SKM-1 (cell line): ENCODE measurements at regions not wholly inside any gene's neighbourhood (a gene's known extent, or its start where the extent isn't known, plus 50 kb on each side); places are given as distances from the start of the nearest gene placed in this dataset.

Experiments used
- DNase-seq: peaks from one replicate; lab custom pipeline; 2025; ENCODE audit not compliant: unreplicated experiment; lab: John Stamatoyannopoulos, UW

DNA sequence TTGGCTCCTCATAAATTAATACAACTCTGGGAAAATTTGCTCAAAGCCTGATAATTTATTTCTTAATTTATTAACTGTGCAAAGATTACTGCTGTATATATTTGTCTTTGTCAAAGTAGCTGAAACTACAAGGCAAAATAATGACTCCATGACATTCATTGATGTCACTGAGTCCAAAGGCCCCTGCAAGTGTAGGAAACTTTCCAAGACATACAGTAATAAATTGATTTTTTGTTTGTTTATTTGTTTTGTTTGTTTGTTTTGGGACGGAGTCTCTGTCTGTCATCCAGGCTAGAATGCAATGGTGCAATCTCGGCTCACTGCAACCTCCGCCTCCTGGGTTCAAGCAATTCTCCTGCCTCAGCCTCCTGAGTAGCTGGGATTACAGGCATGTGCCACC, 96.8 kb upstream of the LPP start:
- no peak for DNase-seq

DNA sequence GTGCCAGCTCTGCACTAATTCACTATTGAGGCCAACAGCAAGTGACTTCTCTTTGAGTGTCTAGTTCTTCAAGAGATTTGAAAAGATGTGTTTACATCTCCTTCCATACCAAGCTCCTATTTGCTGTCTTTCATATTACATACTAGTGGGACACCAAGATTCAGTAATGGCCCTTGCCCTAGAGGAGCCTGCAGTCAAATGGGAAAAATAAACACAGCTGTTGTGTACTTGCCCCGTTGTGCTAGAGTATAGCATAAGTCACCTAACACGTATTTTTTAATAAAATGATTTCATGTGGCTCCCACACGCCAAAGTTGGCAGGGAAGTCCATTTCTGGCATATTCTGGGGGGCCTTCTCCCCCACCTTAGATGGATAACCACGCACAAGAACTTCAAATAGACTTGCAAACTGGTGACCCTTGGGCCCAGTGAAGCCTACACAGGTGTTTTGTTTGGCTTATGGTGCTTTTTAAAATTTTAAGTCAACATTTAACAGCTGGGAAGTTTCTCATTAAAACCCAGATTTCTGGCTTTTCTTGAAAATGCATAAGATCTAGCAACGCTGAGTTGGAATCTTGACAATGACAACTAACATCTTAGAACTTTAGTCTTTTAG, 95.3 kb upstream of the LPP start:
- no peak for DNase-seq

DNA sequence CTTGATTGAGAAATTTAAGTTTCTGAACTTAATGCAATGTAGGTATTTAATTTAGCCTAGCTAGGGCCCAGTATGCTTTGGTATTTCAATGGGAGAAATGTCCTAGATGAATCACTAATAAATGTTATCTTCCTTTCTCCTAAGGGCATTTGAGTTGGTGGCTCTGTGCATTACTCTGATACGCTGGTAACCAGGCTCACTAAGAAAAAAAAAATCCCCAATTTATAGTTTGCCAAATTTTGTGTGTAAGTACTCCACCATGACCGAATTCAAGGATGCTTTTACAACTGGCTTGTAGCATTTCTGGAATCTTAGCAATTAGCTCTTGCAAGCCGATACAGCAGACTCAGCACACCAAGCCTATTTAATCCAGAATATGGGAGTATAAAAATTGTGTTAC, 94.6 kb upstream of the LPP start:
- DNase-seq, result no peak

DNA sequence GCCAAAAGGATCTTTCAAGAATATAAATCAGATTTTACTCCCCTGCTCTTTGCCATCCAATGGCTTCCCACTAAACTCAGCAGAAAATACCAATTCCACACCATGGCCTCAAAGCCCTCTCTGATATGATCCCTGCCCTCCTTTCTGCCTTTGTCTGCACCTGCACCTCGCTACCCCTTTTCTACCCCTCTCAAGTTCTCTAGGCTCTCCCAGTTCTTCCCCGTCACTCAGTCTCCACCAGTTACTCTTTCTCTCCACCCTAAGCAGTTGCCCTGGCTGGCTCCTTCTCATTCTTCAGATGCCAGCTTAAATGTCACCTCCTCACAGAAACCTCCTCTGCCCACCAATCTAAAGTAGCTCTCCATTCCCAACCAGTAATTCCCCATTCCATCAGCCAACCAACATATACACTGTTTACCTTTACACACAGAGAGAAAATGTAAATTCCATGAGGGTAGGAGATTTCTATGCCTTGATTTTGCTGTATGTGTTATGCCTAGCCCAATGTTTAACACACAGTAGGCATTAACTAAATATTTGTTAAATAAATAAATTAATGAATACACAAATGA, 93.6 kb upstream of the LPP start:
- no peak for DNase-seq

DNA sequence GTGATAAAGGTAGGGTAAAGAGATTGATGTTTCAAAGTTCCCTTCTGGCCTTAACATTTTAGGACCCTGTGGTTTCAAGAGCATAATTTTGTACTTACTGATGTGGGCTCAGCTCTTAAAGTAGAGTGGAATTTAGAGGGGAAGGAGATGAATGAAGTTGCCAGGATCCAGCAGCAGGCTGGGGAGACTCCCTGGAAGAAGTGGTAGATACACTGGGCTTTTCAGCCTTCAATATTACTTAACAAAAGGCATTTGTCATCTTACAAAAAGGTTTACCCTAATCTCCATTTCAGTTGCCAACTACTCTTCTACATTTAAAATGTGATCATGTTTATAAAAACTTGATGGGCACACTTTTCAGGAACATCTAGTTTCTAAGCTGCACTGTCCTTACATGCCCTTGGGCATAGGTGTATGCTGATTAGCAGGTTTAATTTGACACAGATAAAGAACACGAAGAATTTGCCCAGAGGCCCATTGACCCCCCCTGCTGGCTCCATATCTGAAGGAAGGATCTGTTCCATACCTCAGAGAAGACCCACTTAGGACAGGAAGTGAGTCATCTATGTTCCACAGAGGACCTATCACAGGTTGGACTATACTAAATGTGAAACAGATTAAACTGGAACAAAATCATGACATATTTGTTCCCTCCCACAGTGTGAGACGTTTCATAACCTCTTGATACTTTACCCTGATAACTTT, 93.0 kb upstream of the LPP start:
- no peak for DNase-seq

DNA sequence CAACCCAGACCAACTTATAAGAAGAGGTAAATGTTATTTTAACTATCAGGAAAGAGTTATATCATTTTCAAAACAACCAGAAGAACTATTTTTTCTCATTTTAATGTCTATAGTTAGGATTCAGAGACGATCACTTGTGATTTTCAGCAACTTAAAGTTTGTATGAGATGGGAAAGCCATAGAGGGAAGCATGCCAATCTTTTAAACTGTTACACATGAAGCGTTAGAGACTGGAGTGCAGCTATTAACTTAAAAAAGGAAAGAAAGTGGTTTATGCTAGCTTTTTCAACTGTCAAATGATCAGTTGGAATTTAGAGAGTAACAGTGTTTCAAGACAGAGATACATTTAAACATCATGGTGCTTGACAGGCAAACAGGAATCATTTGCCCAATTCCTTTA, 91.7 kb upstream of the LPP start:
- DNase-seq, result no peak

DNA sequence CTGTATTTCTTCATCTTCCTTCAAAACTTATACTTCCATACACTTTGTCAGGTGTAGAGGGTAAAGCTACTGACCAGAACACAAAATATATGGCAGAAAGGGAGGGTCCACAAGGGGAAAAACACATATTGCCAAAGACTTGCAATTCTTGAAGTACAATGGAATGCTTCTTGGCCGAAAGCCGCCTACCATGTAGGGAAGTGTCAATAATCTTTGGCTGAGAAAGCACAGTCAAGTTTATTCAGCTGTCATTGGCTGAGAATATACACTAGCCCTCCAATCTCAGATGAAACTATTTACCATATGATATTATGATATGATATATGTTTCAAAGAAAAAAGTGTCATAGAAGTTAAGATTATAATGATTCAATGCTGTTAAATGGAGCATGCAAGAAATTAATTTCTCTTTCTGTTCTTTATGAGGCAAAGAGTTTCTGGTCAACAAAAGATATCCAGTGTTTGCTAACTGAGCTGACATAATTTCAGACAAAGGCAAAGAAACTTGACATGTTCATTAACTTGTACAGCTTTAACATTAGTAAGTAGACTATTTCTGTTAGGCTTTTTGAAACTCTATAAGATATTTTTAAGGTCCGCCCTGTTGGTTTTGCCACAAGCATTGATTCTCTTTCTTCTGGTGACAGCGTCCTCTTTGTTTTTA, 89.0 kb upstream of the LPP start:
- no peak for DNase-seq

DNA sequence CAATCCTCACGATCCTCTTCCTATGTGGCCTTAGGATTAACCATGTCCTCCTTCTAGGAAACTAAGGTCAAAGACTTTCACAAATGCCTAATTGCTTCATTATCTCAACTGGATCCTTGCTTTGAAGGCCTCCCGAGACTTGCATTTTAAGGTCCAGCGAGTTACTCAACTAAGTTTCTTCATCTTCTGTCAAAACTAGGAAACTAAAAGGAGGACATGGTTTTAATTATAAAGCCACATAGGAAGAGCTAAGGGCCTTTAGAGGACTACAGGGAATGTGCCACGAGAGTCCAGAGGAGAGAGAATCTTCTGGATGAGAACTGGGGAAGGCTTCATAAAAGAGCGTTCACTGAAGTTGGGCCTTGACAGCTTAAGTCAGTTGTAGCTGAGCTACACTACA, 87.8 kb upstream of the LPP start:
- no peak for DNase-seq

DNA sequence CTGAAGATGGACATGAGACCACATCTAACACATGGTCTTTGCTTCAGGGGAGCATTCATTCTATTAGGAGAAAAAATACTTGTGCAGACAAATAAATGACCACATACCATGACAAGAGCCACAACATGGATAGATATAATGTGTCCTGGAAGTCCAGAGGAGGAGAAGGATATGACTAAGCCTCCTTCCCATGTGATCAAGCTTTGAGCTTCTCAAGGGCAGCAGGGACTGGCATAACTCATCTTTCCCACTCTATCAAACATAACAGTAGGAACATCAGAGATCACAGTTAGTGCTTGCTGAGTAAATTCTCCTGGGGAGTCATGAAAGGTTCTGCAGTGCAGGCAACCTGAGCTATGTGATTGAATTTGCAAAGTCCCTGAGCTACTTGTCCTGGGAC, 86.0 kb upstream of the LPP start:
- DNase-seq, result no peak

DNA sequence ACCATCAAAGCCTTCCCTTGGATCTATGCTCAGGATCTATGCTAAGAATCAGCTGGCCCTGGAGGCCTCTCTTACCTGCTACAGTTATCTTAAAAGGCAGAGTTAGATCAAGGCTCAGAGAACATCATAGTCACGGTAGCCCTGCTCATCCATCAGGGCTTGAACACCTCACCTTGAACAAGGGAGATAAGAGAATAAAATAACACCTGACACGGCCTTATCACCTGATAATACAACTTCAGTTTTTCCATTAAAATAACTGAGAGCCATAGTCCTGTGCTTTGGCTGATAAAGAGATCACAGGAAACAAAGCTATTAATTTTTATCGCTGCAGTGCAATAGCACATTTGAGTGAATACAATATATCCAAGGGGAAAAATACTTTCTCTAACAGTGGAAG, 85.6 kb upstream of the LPP start:
- no peak for DNase-seq

DNA sequence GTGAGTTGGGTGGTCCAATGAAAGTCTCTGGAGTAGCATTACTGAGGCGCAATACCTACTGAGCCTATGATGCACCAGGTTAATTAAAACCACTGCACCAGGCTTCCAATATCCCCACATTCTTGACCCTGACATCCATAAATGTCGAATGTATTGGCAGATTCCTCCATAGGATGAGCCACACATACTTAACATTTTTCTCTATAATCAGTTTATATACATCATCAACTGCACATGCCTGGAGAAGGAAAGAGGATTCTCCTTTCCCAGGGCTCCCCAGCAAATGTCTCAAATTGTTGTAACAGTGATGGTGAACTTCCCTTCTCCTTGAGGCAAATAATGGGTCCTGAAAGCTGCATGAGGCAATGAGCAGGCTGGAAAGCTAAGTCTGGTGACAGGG, 82.3 kb upstream of the LPP start:
- DNase-seq, result no peak

DNA sequence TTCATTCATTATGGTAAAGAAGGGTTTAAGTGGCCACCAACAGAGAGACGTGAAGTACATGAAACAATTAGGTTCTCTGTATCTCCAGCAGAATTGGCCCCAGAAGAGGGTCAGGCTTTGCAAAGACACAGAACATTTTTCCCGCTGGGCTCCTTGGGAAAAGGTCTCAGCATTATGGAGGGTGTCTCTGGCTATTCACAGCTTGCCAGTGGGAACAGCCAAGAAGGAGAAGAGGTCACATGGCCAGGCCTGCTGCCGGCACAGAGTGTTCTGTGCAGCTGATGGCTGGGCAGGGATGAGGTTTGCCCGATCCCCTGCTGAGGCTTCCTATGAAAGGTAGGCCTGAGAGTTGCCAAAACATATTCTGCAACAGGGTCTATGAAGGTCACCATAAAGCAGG, 77.8 kb upstream of the LPP start:
- no peak for DNase-seq

DNA sequence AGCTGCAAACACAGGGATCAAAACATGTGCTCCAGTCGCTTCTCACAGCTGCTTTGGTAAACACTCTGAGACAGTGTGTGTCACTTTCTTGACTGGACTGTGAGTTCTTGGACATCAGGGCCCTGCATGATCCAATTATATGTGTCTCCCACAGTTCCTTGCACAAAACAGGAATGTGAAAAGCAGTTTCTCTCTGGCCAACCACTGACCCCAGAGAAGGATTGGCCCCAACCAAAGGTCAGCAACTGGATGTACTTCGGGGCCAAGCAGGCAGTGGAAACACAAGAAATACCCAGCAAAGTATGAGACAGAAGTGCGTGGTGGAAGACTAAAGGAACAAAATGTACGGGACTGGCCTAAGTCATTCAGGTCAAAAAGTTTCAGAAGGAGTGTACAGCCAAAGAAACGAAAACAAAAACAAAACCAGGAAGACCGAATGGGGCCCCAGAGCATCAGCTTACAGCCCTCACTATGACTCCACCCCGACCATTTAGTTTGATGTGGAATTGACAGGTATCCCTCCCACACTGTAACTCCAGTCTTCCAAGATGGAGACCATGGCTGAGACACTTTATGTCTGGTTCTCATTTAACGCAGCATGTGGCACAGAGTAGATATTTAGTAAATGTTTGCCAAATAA, 76.7 kb upstream of the LPP start:
- DNase-seq, result no peak

DNA sequence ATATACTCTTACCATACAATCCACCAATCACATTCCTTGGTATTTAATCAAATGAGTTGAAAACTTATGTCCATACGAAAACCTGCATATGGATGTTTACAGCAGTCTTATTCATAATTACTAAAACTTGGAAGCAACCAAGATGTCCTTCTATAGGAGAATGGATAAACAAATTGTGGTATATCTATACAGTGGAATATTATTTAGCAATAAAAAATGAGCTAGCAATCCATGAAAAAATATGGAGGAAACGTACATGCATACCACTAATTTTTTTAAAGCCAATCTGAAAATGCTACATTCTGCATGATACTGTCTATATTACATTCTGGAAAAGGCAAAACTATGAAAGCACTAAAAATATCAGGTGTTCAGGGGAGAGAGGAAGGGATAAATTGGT, 73.9 kb upstream of the LPP start:
- DNase-seq, result no peak

DNA sequence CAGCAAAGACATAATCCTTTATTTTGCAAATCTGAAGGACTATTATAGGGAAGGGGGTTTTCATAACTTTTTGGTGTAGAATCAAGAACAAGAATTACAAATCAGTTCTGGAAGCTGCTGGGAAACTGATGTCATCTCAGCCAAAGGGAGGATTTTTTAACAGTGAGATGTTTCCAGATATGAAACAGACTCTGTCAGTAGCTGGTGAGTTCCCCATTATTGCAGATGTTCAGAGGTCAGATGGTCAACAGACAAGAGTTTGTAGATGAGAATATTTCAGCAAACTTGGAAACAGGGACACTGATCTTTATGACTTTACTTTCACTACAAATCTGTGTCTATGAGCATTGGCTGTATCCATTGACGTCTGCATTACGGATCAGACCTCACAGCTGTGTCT, 71.9 kb upstream of the LPP start:
- DNase-seq, result no peak

DNA sequence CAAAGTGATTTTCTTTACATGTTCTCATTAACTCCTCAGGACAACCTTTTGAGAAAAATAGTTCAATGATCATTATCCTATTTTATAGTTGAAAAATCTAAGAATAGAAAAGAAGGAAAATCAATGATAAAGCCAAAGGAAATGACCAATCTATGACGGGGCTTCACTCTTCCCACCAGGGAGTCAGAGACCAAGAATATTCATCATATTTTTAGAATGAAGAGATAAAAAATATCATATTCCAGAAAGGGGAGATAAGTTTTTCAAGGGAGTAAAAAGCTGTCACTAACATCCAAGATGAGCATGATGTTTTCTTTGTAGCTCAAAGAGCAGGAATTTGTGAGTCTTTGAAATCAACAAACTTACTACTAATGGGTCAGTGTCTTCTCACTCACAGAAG, 71.5 kb upstream of the LPP start:
- no peak for DNase-seq

DNA sequence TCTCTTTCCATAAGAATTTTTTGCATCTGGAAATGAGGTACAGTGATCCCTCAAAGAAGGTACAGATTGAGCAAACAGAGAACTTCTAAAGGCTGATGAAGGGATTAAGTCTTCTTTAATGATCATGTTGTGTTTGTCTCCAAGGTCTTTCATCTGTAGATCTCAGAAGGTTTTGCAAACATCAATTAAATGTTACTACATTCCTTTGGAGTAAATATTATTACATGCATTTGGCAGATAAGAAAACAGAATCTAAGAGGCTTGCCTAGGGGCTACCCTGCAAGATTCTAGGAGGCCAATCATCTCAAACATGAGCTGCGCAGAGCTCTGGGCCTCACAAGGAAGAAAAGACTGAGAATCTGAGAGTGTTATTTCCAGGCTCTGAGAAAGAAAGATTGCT, 70.9 kb upstream of the LPP start:
- no peak for DNase-seq

DNA sequence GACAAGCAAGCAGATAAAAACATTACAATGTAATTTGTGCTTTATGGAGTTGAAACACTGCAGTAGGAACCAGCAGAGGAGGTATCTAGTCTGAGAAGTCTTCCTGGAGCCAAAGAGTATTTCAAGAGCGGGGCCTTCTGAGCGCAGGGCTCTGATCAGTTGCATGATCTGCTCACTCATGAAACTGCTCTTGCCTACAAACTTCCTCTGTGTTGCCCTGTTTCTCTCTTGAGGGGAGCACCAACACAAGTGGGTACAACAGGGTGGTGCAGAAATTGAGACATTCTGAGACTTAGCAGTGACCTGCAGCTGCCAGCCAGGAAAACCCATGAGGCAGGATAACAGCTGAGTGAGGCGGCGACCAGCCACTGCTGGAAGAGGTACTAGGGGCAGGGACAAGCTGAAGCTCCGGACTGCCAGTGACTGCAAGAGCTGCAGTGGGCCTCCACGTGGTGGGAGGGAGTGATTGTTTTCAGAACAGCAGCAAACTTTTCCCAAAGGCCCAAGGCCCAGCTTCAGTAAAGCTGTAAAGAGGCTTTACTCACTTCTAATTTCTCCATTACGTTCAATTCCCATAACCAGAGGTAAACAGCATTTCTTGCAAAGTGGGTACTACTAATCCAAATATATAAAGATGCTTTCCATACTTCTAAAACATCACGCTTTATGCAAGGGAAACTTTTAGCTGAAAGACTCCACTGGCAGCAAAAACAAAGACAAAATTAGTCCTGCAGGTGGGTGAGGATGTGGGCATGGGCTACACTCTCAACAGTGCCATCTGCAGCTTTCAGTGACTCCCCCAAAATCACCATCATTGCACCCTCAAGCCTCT, 69.0 kb upstream of the LPP start:
- DNase-seq, result no peak

DNA sequence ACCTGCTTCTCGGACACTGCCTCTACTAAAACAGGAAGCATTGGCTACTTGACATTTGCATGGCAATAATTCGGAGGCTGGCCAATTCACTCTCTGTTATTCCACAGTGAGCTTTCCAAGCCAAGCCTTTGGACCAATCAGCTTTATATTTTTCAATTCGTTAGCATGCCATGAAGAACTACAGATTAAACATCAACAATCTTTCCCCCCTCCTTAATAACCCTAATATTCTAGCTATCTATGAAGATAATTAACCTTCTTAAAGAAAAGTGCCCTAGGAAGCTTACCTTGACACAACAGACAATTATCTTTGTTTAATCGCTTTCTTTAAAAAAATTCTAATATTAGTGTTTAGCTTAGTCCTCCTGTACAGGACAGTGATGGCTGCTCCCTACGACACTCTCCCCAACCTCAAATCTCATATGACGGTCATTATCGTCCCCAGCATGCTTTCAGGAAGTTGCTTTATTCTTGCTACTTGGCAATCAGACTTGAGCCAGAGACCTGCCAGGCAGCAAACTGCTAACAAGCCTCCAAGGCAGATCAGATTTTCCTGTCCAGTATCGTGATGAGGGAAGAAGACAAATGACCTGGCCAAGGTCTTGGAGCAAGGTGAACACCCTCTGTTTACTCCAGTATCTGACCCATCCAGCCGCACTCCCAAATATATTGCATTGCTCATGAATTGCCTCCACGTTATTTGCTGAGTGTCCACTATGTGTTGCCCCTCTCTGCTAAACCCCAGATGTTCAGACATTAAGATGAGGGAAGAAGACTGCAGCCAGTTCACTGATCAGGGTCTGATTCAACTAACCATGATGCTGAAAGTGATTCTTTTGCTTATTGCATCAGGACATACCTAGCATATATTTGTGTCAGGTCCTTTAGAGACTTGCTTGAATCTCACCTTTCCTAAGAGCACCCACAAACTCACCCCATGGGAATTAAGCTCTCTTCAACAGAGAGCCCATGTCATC, 68.1 kb upstream of the LPP start:
- DNase-seq, result no peak
